GM23248 (cell line): ENCODE measurements at regions not wholly inside any gene's neighbourhood (a gene's known extent, or its start where the extent isn't known, plus 50 kb on each side); places are given as distances from the start of the nearest gene placed in this dataset.
"Not testable (repeated sequence)": the region's sequence is repeated elsewhere in the genome, so short reads cannot be mapped to it uniquely, and the experiment has no call there.

ENCODE experiments used
- DNase-seq: peaks from one replicate; pipeline ENCODE4 v3.0.0-alpha.2; 2015
- H2AFZ ChIP-seq: fragments of 200-600 bp; sonication (generic); 2 replicates; pipeline ENCODE4 v1.6.1; 2016; ENCODE audit warnings: antibody characterized with exemption
- H3F3A ChIP-seq: fragments of 200-600 bp; sonication (generic); 2 replicates; pipeline ENCODE4 v1.6.1; 2016; ENCODE audit warnings: mild to moderate bottlenecking, antibody characterized with exemption, mixed run types; ENCODE audit not compliant: insufficient read depth
- H3K27ac ChIP-seq: fragments of 200-600 bp; sonication (generic); 2 replicates; pipeline ENCODE4 v1.5.1; 2016; ENCODE audit warnings: mild to moderate bottlenecking
- H3K27me3 ChIP-seq: fragments of 200-600 bp; sonication (generic); replicated peaks from 2 replicates; pipeline ENCODE4 v1.6.1; 2016; ENCODE audit warnings: mild to moderate bottlenecking; ENCODE audit not compliant: insufficient read depth
- H3K36me3 ChIP-seq: fragments of 200-600 bp; sonication (generic); 2 replicates; pipeline ENCODE4 v1.6.1; 2016; ENCODE audit warnings: low read depth, mild to moderate bottlenecking
- H3K4me1 ChIP-seq: fragments of 200-600 bp; sonication (generic); 2 replicates; pipeline ENCODE4 v1.6.1; 2016; ENCODE audit warnings: mild to moderate bottlenecking; ENCODE audit not compliant: insufficient read depth
- H3K4me2 ChIP-seq: fragments of 200-600 bp; sonication (generic); one replicate; pipeline ENCODE4 v1.6.1; 2016; ENCODE audit warnings: mild to moderate bottlenecking; ENCODE audit not compliant: unreplicated experiment
- H3K4me3 ChIP-seq: fragments of 200-600 bp; sonication (generic); 2 replicates; pipeline ENCODE4 v1.5.1; 2016; ENCODE audit warnings: mild to moderate bottlenecking
- H3K79me2 ChIP-seq: fragments of 200-600 bp; sonication (generic); 2 replicates; pipeline ENCODE4 v1.6.1; 2016; ENCODE audit warnings: mild to moderate bottlenecking; ENCODE audit not compliant: insufficient read depth
- H3K9ac ChIP-seq: fragments of 200-600 bp; sonication (generic); 2 replicates; pipeline ENCODE4 v1.6.1; 2016; ENCODE audit warnings: mild to moderate bottlenecking
- H3K9me2 ChIP-seq: fragments of 200-600 bp; sonication (generic); 2 replicates; pipeline ENCODE4 v1.6.1; 2016; ENCODE audit warnings: mixed run types, mild to moderate bottlenecking, moderate library complexity; ENCODE audit not compliant: insufficient read depth
- H3K9me3 ChIP-seq: fragments of 200-600 bp; sonication (generic); one replicate; pipeline ENCODE4 v1.6.1; 2017; ENCODE audit warnings: low read depth
- H4K20me1 ChIP-seq: fragments of 200-600 bp; sonication (generic); 2 replicates; pipeline ENCODE4 v1.6.0; 2016; ENCODE audit not compliant: insufficient read depth
- EZH2 ChIP-seq: fragments of 200-600 bp; sonication (generic); IDR thresholded peaks from 2 replicates; pipeline ENCODE4 v1.6.1; 2018; ENCODE audit warnings: antibody characterized with exemption, mild to moderate bottlenecking; ENCODE audit not compliant: insufficient read depth, poor library complexity, severe bottlenecking
- EZH2phosphoT487 ChIP-seq: fragments of 200-600 bp; sonication (generic); IDR thresholded peaks from 2 replicates; pipeline ENCODE4 v1.6.1; 2018; ENCODE audit warnings: antibody characterized with exemption, moderate library complexity, mild to moderate bottlenecking, low read depth; ENCODE audit not compliant: insufficient read depth
- WGBS, 2 experiments: methylation state at CpG; one replicate each; pipeline ENCODE4 v1.1.6; 2015 to 2017; ENCODE audit warnings: low lambda C conversion rate in 2 of 2, low coverage in 1 of 2; ENCODE audit errors: missing lambda C conversion rate in 2 of 2; 5-methylcytosine and 5-hydroxymethylcytosine counted together
- in situ Hi-C: fragments of 300-500 bp; cut with MboI; formaldehyde crosslinking; loops from 2 replicates; pipeline ENCODE4 v1.15.0; 2020

GRCh38 chr14:41423503-41423902 lies 183.2 kb upstream of the LRFN5 start:
- Histone ChIP-seq H3K4me1 (no peaks in the 10 kb centered on the region), H3K79me2 (no peaks in the 10 kb centered on the region), H3K9me3 (no peaks in the 10 kb centered on the region), H2AFZ (no peak overlapping the region), H3K9me2 (no peaks in the 10 kb centered on the region), H3K4me3 (no peak overlapping the region), H3K9ac (no peak overlapping the region), H3K36me3 (no peaks in the 10 kb centered on the region), H3K27ac (no peak overlapping the region), H3K27me3 (no peaks in the 10 kb centered on the region), H4K20me1 (no peaks in the 10 kb centered on the region; the same call in 1 of the 2 replicates), H3F3A (no peaks in the 10 kb centered on the region), H3K4me2 (no peak overlapping the region)
- WGBS, 2 experiments, result 33 to 41% methylated on average over 3 of the region's 3 CpGs
- TF ChIP-seq EZH2 (no peak), EZH2phosphoT487 (no peak)
- in situ Hi-C loops, result no loop called here
- DNase-seq, result no peak

DNA sequence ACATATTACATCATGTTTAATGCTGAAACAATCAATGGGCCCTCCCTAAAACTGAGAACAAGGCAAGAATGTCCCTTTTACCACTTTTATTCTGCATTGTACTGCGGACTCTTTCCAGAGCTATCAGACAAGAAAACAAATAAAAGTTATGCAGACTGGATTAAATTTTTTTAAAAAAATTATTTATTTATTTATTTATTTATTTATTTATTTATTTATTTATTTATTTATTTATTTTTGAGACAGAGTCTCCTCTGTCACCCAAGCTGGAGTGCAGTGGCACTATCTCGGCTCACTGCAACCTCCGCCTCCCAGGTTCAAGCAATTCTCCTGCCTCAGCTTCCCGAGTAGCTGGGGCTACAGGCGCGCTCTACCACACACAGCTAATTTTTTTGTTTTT lies 185.4 kb upstream of the LRFN5 start:
- H3K36me3 ChIP-seq, DNase-seq, H3K9me3 ChIP-seq, H3K9me2 ChIP-seq, H4K20me1 ChIP-seq, H3K27me3 ChIP-seq, H3K27ac ChIP-seq, H3K9ac ChIP-seq, H3K4me2 ChIP-seq, H3K4me1 ChIP-seq, H2AFZ ChIP-seq, H3F3A ChIP-seq, H3K79me2 ChIP-seq, H3K4me3 ChIP-seq, in situ Hi-C loops: not testable (repeated sequence)
- 72 to 80% methylated on average over 6 of the region's 6 CpGs for WGBS, 2 experiments

- WGBS, 2 experiments, result 47 to 48% methylated on average over 4 of the region's 4 CpGs
- H3K4me1 ChIP-seq, result no peaks in the 10 kb centered on the region
- in situ Hi-C loops, result no loop called here
These were observed 187.0 kb upstream of the LRFN5 start for GRCh38 chr14:41419709-41420108.

GRCh38 chr14:41418851-41419250 lies 187.8 kb upstream of the LRFN5 start:
- H3K27me3 ChIP-seq, result no peaks in the 10 kb centered on the region
- H3K9me2 ChIP-seq, result no peaks in the 10 kb centered on the region
- H3K9ac ChIP-seq, result no peak overlapping the region
- no peaks in the 10 kb centered on the region for H3K9me3 ChIP-seq
- in situ Hi-C loops, result no loop called here
- H3K27ac ChIP-seq, result no peak overlapping the region
- H3K36me3 ChIP-seq, result no peaks in the 10 kb centered on the region
- H4K20me1 ChIP-seq, result no peaks in the 10 kb centered on the region; the same call in 1 of the 2 replicates
- H3K4me1 ChIP-seq, result no peaks in the 10 kb centered on the region
- no peak overlapping the region for H3K4me3 ChIP-seq
- no peak for DNase-seq
- TF ChIP-seq EZH2phosphoT487, result no peak
- no peak overlapping the region for H3K4me2 ChIP-seq
- H3F3A ChIP-seq, result no peaks in the 10 kb centered on the region
- WGBS, 2 experiments, result 28 to 31% methylated on average over 5 of the region's 5 CpGs
- H3K79me2 ChIP-seq, result no peaks in the 10 kb centered on the region
- H2AFZ ChIP-seq, result no peak overlapping the region

More at GRCh38 chr14:41419709-41420108, 187.0 kb upstream of the LRFN5 start:
- no peaks in the 10 kb centered on the region for H3K27me3 ChIP-seq
- H3K4me3 ChIP-seq, result no peak overlapping the region
- no peaks in the 10 kb centered on the region for H3F3A ChIP-seq
- no peak overlapping the region for H2AFZ ChIP-seq
- H4K20me1 ChIP-seq, result no peaks in the 10 kb centered on the region; the same call in 1 of the 2 replicates
- no peak overlapping the region for H3K9ac ChIP-seq
- TF ChIP-seq EZH2phosphoT487 (no peak), EZH2 (no peak)
- no peak for DNase-seq
- H3K36me3 ChIP-seq, result no peaks in the 10 kb centered on the region
- H3K27ac ChIP-seq, result no peak overlapping the region
- no peaks in the 10 kb centered on the region for H3K9me3 ChIP-seq
- no peak overlapping the region for H3K4me2 ChIP-seq
- no peaks in the 10 kb centered on the region for H3K79me2 ChIP-seq
- no peaks in the 10 kb centered on the region for H3K9me2 ChIP-seq

DNA sequence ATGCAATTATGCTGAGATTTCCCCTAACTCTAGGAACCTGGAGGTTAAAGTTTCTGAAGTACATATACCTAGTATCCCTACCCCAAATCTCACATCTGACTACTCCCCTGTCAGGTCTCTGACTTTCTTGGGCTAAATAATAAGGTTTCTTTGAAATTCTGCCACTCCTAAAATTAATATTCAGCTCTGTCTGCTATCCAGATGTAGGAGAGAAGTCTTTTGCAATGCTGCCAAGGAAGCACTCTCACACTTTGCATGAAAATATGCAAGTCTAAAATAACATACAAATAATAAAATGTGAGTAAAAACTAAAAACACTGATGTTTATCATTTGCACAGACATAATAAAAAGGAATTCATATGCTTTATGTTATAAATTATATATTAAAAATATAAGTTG lies 196.9 kb upstream of the LRFN5 start:
- H3K4me3 ChIP-seq, result no peak overlapping the region

More for the DNA sequence above, 196.9 kb upstream of the LRFN5 start:
- no peak overlapping the region for H2AFZ ChIP-seq
- H3K9me2 ChIP-seq, result no peaks in the 10 kb centered on the region
- H3K36me3 ChIP-seq, result no peaks in the 10 kb centered on the region
- H3K79me2 ChIP-seq, result no peaks in the 10 kb centered on the region
- no peak overlapping the region for H3K4me2 ChIP-seq
- no peak overlapping the region for H3K9ac ChIP-seq
- TF ChIP-seq EZH2 (no peak), EZH2phosphoT487 (no peak)
- no peak for DNase-seq
- H4K20me1 ChIP-seq, result no peaks in the 10 kb centered on the region
- no peaks in the 10 kb centered on the region for H3K27me3 ChIP-seq
- H3F3A ChIP-seq, result no peaks in the 10 kb centered on the region
- H3K27ac ChIP-seq, result no peak overlapping the region
- in situ Hi-C loops, result no loop called here
- H3K4me1 ChIP-seq, result no peaks in the 10 kb centered on the region
- no peaks in the 10 kb centered on the region for H3K9me3 ChIP-seq
